ENCODE measurements at regions not wholly inside any gene's neighbourhood (a gene's known extent, or its start where the extent isn't known, plus 50 kb on each side); places are given as distances from the start of the nearest gene placed in this dataset.

GRCh38 chr4:123785538-123785937 is 388.9 kb downstream of the SPRY1 start:
- Histone ChIP-seq H3K4me1 (peaks cover 0 to 12% (median 0%) of the 10 kb centered on the region in 4 donors), H3K9me3 (no peaks in the 10 kb centered on the region), H3K36me3 (no peaks in the 10 kb centered on the region), H3K4me3 (no peak overlapping the region), H3K27me3 (no peaks in the 10 kb centered on the region), H3K27ac (peak overlapping the region in 2 of 4 donors; percentile 62 to 74)
- WGBS, 2 donors, result 38 to 49% methylated on average over 3 of the region's 3 CpGs
- peak; percentile 43 to 65 for DNase-seq (ENCODE audit: low spot score in 2 of 2)
- TF ChIP-seq POLR2A (IDR thresholded peaks at IDR 0.05) (no peak), CTCF (IDR thresholded peaks at IDR 0.05) (no peak), EP300 (IDR thresholded peaks at IDR 0.05) (peak in 1 of 2 donors; percentile 88)

- H3K9me3 ChIP-seq, result no peaks in the 10 kb centered on the region
- TF ChIP-seq EP300 (IDR thresholded peaks at IDR 0.05) (no peak), POLR2A (IDR thresholded peaks at IDR 0.05) (no peak), CTCF (IDR thresholded peaks at IDR 0.05) (no peak)
- DNase-seq (ENCODE audit: low spot score in 2 of 2), result no peak
- H3K27ac ChIP-seq, result peak overlapping the region in 2 of 4 donors; percentile 62 to 74
- H3K36me3 ChIP-seq, result no peaks in the 10 kb centered on the region
- H3K4me1 ChIP-seq, result peaks cover 0 to 12% (median 0%) of the 10 kb centered on the region in 4 donors
- WGBS, 2 donors, result 54 to 58% methylated on average over 6 of the region's 6 CpGs
- no peak overlapping the region for H3K4me3 ChIP-seq
- H3K27me3 ChIP-seq, result no peaks in the 10 kb centered on the region
Measured at GRCh38 chr4:123786163-123786915, 389.7 kb downstream of the SPRY1 start.

- Histone ChIP-seq H3K4me3 (no peak overlapping the region), H3K4me1 (peaks cover 0 to 12% (median 0%) of the 10 kb centered on the region in 4 donors), H3K27me3 (no peaks in the 10 kb centered on the region), H3K36me3 (no peaks in the 10 kb centered on the region), H3K27ac (peak overlapping the region in 2 of 4 donors; percentile 62 to 74), H3K9me3 (no peaks in the 10 kb centered on the region)
- no peak for DNase-seq (ENCODE audit: low spot score in 2 of 2)
- 65 to 69% methylated on average over 3 of the region's 3 CpGs for WGBS, 2 donors
- TF ChIP-seq EP300 (IDR thresholded peaks at IDR 0.05) (no peak), POLR2A (IDR thresholded peaks at IDR 0.05) (no peak), CTCF (IDR thresholded peaks at IDR 0.05) (no peak)
Measured at GRCh38 chr4:123786920-123787319, 390.3 kb downstream of the SPRY1 start.

- Histone ChIP-seq H3K4me1 (peaks cover 0 to 12% (median 0%) of the 10 kb centered on the region in 4 donors), H3K27ac (peak overlapping the region in 2 of 4 donors; percentile 62 to 74), H3K9me3 (no peaks in the 10 kb centered on the region), H3K4me3 (no peak overlapping the region), H3K27me3 (no peaks in the 10 kb centered on the region), H3K36me3 (no peaks in the 10 kb centered on the region)
- TF ChIP-seq EP300 (IDR thresholded peaks at IDR 0.05) (no peak), CTCF (IDR thresholded peaks at IDR 0.05) (no peak), POLR2A (IDR thresholded peaks at IDR 0.05) (no peak)
- no peak for DNase-seq (ENCODE audit: low spot score in 2 of 2)
- 93 to 96% methylated on average over 4 of the region's 4 CpGs for WGBS, 2 donors
Measured at GRCh38 chr4:123787512-123788080, 391.0 kb downstream of the SPRY1 start.

- DNase-seq (ENCODE audit: low spot score in 2 of 2), result no peak
- H3K27me3 ChIP-seq, result no peaks in the 10 kb centered on the region
- H3K4me3 ChIP-seq, result no peak overlapping the region
- H3K9me3 ChIP-seq, result no peaks in the 10 kb centered on the region
- H3K36me3 ChIP-seq, result no peaks in the 10 kb centered on the region
- no peak for TF ChIP-seq CTCF (IDR thresholded peaks at IDR 0.05)
- TF ChIP-seq POLR2A (IDR thresholded peaks at IDR 0.05), result no peak
- no peak for TF ChIP-seq EP300 (IDR thresholded peaks at IDR 0.05)
- no peak overlapping the region for H3K27ac ChIP-seq
- peaks cover 0 to 12% (median 0%) of the 10 kb centered on the region in 4 donors for H3K4me1 ChIP-seq
Measured at GRCh38 chr4:123788577-123788976, 392.0 kb downstream of the SPRY1 start.
